ENCODE measurements at regions not wholly inside any gene's neighbourhood (a gene's known extent, or its start where the extent isn't known, plus 50 kb on each side); places are given as distances from the start of the nearest gene placed in this dataset.

GRCh38 chrX:107502316-107502715, 52.9 kb downstream of the FRMPD3 start:
- no peak for FAIRE-seq
- TF ChIP-seq POU2F2 (IDR thresholded peaks at IDR 0.05; ENCODE audit: low read depth, low read length) (no peak), TAF1 (IDR thresholded peaks at IDR 0.05; ENCODE audit: low read depth, low read length) (no peak), POLR2A (IDR thresholded peaks at IDR 0.05; ENCODE audit: low read depth, low read length) (no peak), POLR2AphosphoS5 (IDR thresholded peaks at IDR 0.05; ENCODE audit: low read depth, low read length) (no peak), SPI1 (IDR thresholded peaks at IDR 0.05; ENCODE audit: low read depth, low read length) (no peak), PAX5 (IDR thresholded peaks at IDR 0.05; ENCODE audit: insufficient read depth, low read length, severe bottlenecking) (no peak)
- no peak for DNase-seq (ENCODE audit: insufficient read length, low spot score)

- TF ChIP-seq TAF1 (IDR thresholded peaks at IDR 0.05; ENCODE audit: low read depth, low read length) (no peak), SPI1 (IDR thresholded peaks at IDR 0.05; ENCODE audit: low read depth, low read length) (no peak), POU2F2 (IDR thresholded peaks at IDR 0.05; ENCODE audit: low read depth, low read length) (no peak), PAX5 (IDR thresholded peaks at IDR 0.05; ENCODE audit: insufficient read depth, low read length, severe bottlenecking) (no peak), POLR2A (IDR thresholded peaks at IDR 0.05; ENCODE audit: low read depth, low read length) (no peak), POLR2AphosphoS5 (IDR thresholded peaks at IDR 0.05; ENCODE audit: low read depth, low read length) (no peak)
- FAIRE-seq (no peak), DNase-seq (ENCODE audit: insufficient read length, low spot score) (no peak)
These were observed 54.6 kb downstream of the FRMPD3 start for GRCh38 chrX:107504006-107504405.

GRCh38 chrX:107505223-107505622, 55.8 kb downstream of the FRMPD3 start:
- no peak for FAIRE-seq

GRCh38 chrX:107506596-107507031, 57.2 kb downstream of the FRMPD3 start:
- no peak for DNase-seq (ENCODE audit: insufficient read length, low spot score)
- TF ChIP-seq PAX5 (IDR thresholded peaks at IDR 0.05; ENCODE audit: insufficient read depth, low read length, severe bottlenecking) (no peak), POU2F2 (IDR thresholded peaks at IDR 0.05; ENCODE audit: low read depth, low read length) (no peak), TAF1 (IDR thresholded peaks at IDR 0.05; ENCODE audit: low read depth, low read length) (no peak), POLR2A (IDR thresholded peaks at IDR 0.05; ENCODE audit: low read depth, low read length) (no peak), SPI1 (IDR thresholded peaks at IDR 0.05; ENCODE audit: low read depth, low read length) (no peak), POLR2AphosphoS5 (IDR thresholded peaks at IDR 0.05; ENCODE audit: low read depth, low read length) (no peak)
- no peak for FAIRE-seq

More at GRCh38 chrX:107505223-107505622, 55.8 kb downstream of the FRMPD3 start:
- TF ChIP-seq POLR2AphosphoS5 (IDR thresholded peaks at IDR 0.05; ENCODE audit: low read depth, low read length) (no peak), POLR2A (IDR thresholded peaks at IDR 0.05; ENCODE audit: low read depth, low read length) (no peak)
- no peak for DNase-seq (ENCODE audit: insufficient read length, low spot score)

- no peak for TF ChIP-seq POLR2A (IDR thresholded peaks at IDR 0.05; ENCODE audit: low read depth, low read length)
- TF ChIP-seq POU2F2 (IDR thresholded peaks at IDR 0.05; ENCODE audit: low read depth, low read length): no peak
- TF ChIP-seq SPI1 (IDR thresholded peaks at IDR 0.05; ENCODE audit: low read depth, low read length): no peak
- FAIRE-seq (no peak), DNase-seq (ENCODE audit: insufficient read length, low spot score) (no peak)
These were observed 57.8 kb downstream of the FRMPD3 start for GRCh38 chrX:107507093-107507743.

- no peak for FAIRE-seq
These were observed 58.3 kb downstream of the FRMPD3 start for GRCh38 chrX:107507744-107508117.

GRCh38 chrX:107508925-107509324, 59.5 kb downstream of the FRMPD3 start:
- no peak for TF ChIP-seq SPI1 (IDR thresholded peaks at IDR 0.05; ENCODE audit: low read depth, low read length)
- no peak for TF ChIP-seq POU2F2 (IDR thresholded peaks at IDR 0.05; ENCODE audit: low read depth, low read length)
- no peak for TF ChIP-seq POLR2AphosphoS5 (IDR thresholded peaks at IDR 0.05; ENCODE audit: low read depth, low read length)
- no peak for TF ChIP-seq PAX5 (IDR thresholded peaks at IDR 0.05; ENCODE audit: insufficient read depth, low read length, severe bottlenecking)
- TF ChIP-seq TAF1 (IDR thresholded peaks at IDR 0.05; ENCODE audit: low read depth, low read length): no peak
- DNase-seq (ENCODE audit: insufficient read length, low spot score): no peak
- FAIRE-seq: no peak

More at GRCh38 chrX:107507744-107508117, 58.3 kb downstream of the FRMPD3 start:
- no peak for TF ChIP-seq TAF1 (IDR thresholded peaks at IDR 0.05; ENCODE audit: low read depth, low read length)
- TF ChIP-seq PAX5 (IDR thresholded peaks at IDR 0.05; ENCODE audit: insufficient read depth, low read length, severe bottlenecking): no peak
- TF ChIP-seq POU2F2 (IDR thresholded peaks at IDR 0.05; ENCODE audit: low read depth, low read length): no peak
- TF ChIP-seq SPI1 (IDR thresholded peaks at IDR 0.05; ENCODE audit: low read depth, low read length): no peak
- no peak for TF ChIP-seq POLR2A (IDR thresholded peaks at IDR 0.05; ENCODE audit: low read depth, low read length)
- no peak for TF ChIP-seq POLR2AphosphoS5 (IDR thresholded peaks at IDR 0.05; ENCODE audit: low read depth, low read length)
- DNase-seq (ENCODE audit: insufficient read length, low spot score): no peak

- no peak for FAIRE-seq
- no peak for TF ChIP-seq POLR2AphosphoS5 (IDR thresholded peaks at IDR 0.05; ENCODE audit: low read depth, low read length)
- no peak for TF ChIP-seq TAF1 (IDR thresholded peaks at IDR 0.05; ENCODE audit: low read depth, low read length)
- no peak for TF ChIP-seq PAX5 (IDR thresholded peaks at IDR 0.05; ENCODE audit: insufficient read depth, low read length, severe bottlenecking)
- TF ChIP-seq SPI1 (IDR thresholded peaks at IDR 0.05; ENCODE audit: low read depth, low read length): no peak
- TF ChIP-seq POU2F2 (IDR thresholded peaks at IDR 0.05; ENCODE audit: low read depth, low read length): no peak
- no peak for TF ChIP-seq POLR2A (IDR thresholded peaks at IDR 0.05; ENCODE audit: low read depth, low read length)
These were observed 65.5 kb downstream of the FRMPD3 start for GRCh38 chrX:107514944-107515343.

GRCh38 chrX:107521877-107522586, 72.6 kb downstream of the FRMPD3 start:
- DNase-seq (ENCODE audit: insufficient read length, low spot score) (no peak), FAIRE-seq (no peak)
- TF ChIP-seq PAX5 (IDR thresholded peaks at IDR 0.05; ENCODE audit: insufficient read depth, low read length, severe bottlenecking): no peak
- TF ChIP-seq SPI1 (IDR thresholded peaks at IDR 0.05; ENCODE audit: low read depth, low read length): no peak
- no peak for TF ChIP-seq POLR2AphosphoS5 (IDR thresholded peaks at IDR 0.05; ENCODE audit: low read depth, low read length)
- TF ChIP-seq TAF1 (IDR thresholded peaks at IDR 0.05; ENCODE audit: low read depth, low read length): no peak
- TF ChIP-seq POU2F2 (IDR thresholded peaks at IDR 0.05; ENCODE audit: low read depth, low read length): no peak
- TF ChIP-seq POLR2A (IDR thresholded peaks at IDR 0.05; ENCODE audit: low read depth, low read length): no peak

More at GRCh38 chrX:107514944-107515343, 65.5 kb downstream of the FRMPD3 start:
- no peak for DNase-seq (ENCODE audit: insufficient read length, low spot score)
